ENCODE measurements at regions not wholly inside any gene's neighbourhood (a gene's known extent, or its start where the extent isn't known, plus 50 kb on each side); places are given as distances from the start of the nearest gene placed in this dataset.

DNA sequence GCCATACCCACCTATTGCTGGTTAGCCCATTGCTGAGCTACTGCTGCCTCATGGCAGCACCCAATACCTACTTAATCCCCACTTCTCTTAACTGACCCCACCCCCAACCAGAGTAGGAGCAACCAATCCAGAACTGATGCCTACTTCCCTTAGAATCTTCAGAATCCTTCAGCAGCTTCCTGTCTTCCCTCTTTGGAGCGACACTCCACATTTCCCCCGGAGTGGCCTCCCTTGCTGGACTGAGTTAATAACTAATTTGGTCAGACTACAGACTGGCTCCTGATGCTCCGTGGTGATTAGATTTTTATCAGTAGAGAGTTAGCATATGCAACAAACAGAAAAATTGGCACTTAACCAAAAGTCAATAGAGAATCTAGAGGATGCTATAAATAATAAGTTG, 51.2 kb upstream of the UBR2 start:
- Mint-ChIP-seq H3K9me3 (peaks cover 0 to 4% of the 10 kb centered on the region in 2 donors), H3K36me3 (no peaks in the 10 kb centered on the region), H3K27ac (no peak overlapping the region)
- DNase-seq (ENCODE audit: low spot score in 2 of 2): no peak
- ATAC-seq: no peak

DNA sequence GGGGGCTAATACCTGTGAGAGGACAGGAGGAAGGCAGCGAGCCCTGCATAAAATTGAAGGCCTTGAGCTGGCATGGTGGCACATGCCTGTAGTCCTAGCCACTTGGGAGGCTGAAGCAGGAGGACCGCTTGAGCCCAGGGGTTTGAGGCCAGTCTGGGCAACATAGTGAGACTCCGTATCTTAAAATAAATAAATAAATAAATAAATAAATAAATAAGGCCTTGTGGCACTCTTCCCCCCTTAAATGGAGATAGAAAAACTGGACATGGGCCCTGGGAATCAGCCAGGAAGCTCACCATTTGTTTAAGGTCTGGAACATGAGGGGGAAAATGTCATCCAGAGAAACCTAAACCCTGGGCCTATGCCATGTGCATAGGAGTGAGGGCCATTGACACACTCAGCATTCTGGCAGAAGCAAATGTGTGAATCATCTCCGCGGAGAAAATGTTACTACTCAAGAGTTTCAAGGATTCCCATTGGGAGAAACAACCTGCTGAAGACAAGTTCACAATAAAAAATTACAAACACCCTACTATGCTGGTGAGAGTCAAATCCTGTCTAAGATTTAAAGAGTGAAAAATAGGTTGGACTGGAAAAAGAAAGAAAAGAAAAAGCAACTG, 51.9 kb upstream of the UBR2 start:
- ATAC-seq (no peak), DNase-seq (ENCODE audit: low spot score in 2 of 2) (no peak)
- Mint-ChIP-seq H3K36me3 (no peaks in the 10 kb centered on the region), H3K9me3 (peaks cover 0 to 4% of the 10 kb centered on the region in 2 donors), H3K27ac (no peak overlapping the region)

GRCh38 chr6:42510795-42511194, 53.0 kb upstream of the UBR2 start:
- no peaks in the 10 kb centered on the region for H3K36me3 Mint-ChIP-seq
- H3K27ac Mint-ChIP-seq: no peak overlapping the region

GRCh38 chr6:42509765-42510164, 54.1 kb upstream of the UBR2 start:
- Mint-ChIP-seq H3K27ac (no peak overlapping the region), H3K36me3 (no peaks in the 10 kb centered on the region), H3K9me3 (peaks cover 0 to 2% of the 10 kb centered on the region in 2 donors)
- ATAC-seq (peak; percentile 41 to 89), DNase-seq (ENCODE audit: low spot score in 2 of 2) (no peak)

More at GRCh38 chr6:42510795-42511194, 53.0 kb upstream of the UBR2 start:
- H3K9me3 Mint-ChIP-seq: peaks cover 0 to 4% of the 10 kb centered on the region in 2 donors
- no peak for ATAC-seq
- DNase-seq (ENCODE audit: low spot score in 2 of 2): no peak

DNA sequence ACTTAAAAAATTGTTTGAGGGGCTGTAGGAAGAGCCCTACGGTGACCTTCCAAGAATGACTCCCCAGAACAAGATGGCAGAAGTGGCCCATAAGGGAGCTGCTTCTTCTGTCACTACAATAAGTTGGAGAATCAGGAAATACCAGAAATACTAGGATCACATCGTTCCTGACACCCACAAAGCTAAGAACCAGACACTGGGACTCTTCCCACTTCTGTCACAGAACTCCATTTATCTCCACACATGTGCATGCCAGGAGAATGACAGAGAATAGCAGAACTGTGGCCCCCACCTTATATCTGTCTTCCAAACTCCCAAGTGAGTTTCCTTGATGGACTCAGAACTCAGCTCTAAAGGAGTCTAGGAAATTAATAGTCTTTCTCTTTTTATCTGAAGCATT, 54.6 kb upstream of the UBR2 start:
- ATAC-seq (no peak), DNase-seq (ENCODE audit: low spot score in 2 of 2) (no peak)
- Mint-ChIP-seq H3K9me3 (no peaks in the 10 kb centered on the region), H3K36me3 (no peaks in the 10 kb centered on the region), H3K27ac (no peak overlapping the region)

GRCh38 chr6:42507901-42508300, 55.9 kb upstream of the UBR2 start:
- ATAC-seq (no peak), DNase-seq (ENCODE audit: low spot score in 2 of 2) (no peak)
- Mint-ChIP-seq H3K36me3 (no peaks in the 10 kb centered on the region), H3K9me3 (peaks cover 0 to 1% of the 10 kb centered on the region in 2 donors), H3K27ac (no peak overlapping the region)

DNA sequence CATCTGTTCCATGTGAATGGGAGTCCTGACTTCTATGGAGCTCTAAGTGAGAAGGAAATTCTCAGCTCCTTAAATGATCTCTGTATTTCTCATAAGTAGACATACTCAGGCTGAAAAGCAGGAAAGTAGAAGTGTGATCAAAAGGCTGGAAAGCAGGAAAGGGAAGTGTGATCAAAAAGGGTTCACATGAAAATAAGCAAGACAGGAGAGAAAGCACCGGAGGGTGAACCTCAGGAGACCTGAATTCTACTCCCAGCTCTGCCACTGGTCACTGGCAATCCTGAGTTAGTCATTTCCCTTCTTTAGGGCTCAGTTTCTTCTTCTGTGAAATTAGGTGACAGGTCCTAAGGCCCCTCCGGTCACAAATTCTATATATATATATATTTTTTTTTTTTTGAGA, 55.5 kb upstream of the TRERF1 start:
- peaks cover 0 to 5% of the 10 kb centered on the region in 2 donors for H3K9me3 Mint-ChIP-seq
- no peaks in the 10 kb centered on the region for H3K36me3 Mint-ChIP-seq
- no peak for ATAC-seq
- no peak for DNase-seq (ENCODE audit: low spot score in 2 of 2)
- no peak overlapping the region for H3K27ac Mint-ChIP-seq

DNA sequence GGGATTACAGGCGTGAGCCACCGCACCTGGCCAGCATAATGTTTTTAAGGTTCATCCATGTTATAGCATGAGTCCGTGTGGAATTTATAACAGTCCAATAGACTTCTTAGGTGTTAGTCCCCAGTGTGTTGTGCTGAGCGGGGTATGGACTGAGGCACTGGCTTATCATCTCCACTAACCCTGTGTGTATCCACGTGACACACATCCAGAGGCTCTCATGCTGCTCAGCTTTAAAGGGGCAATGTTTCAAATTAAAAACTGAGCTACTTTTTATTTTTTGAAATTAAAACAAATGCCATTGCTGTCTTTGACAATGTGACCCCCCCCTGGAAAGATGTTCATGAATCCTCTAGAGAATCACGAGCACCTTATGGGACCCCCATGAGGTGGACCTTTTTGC, 54.3 kb upstream of the TRERF1 start:
- ATAC-seq (no peak), DNase-seq (ENCODE audit: low spot score in 2 of 2) (no peak)
- Mint-ChIP-seq H3K36me3 (no peaks in the 10 kb centered on the region), H3K27ac (no peak overlapping the region), H3K9me3 (peaks cover 0 to 8% of the 10 kb centered on the region in 2 donors)

DNA sequence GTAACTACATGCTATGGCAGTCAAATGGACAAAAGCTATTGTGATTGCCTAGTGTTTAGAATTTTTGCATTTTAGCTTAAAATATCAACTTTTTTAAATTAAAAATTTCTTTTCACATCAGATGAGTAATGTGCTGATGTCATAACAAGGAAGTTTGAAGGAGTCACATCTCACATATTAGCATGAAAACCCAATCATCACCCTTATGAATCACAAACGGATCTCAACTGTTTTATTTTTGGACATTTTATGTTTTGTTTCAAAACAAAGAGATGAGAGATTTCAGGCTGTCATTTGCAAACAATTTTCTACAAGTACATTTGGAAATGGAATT, 53.6 kb upstream of the TRERF1 start:
- Mint-ChIP-seq H3K27ac (no peak overlapping the region), H3K9me3 (peaks cover 0 to 8% of the 10 kb centered on the region in 2 donors), H3K36me3 (no peaks in the 10 kb centered on the region)
- peak; percentile 46 to 49 for ATAC-seq
- no peak for DNase-seq (ENCODE audit: low spot score in 2 of 2)

- no peak for DNase-seq (ENCODE audit: low spot score in 2 of 2)
- Mint-ChIP-seq H3K36me3 (no peaks in the 10 kb centered on the region), H3K9me3 (peaks cover 0 to 8% of the 10 kb centered on the region in 2 donors), H3K27ac (no peak overlapping the region)
- no peak for ATAC-seq
These were observed 52.2 kb upstream of the TRERF1 start for GRCh38 chr6:42503894-42504293.

DNA sequence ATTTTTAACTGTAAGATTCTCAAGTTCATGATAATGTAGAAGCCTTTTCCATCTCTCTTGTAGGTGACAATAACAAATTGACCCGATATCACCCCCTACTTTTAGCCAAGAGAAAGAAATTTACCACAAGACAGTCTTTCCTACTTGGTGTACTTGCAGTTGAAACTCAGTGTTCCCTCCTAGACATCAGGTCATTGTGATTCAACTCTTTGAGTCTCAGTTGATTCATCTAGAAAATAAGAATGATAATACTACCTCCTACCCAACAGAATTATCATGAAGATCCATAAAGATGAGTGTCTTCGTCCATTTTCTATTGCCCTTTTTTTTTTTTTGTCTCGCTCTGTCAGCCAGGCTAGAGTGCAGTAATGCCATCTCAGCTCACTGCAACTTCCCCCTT, 51.3 kb upstream of the TRERF1 start:
- DNase-seq (ENCODE audit: low spot score in 2 of 2) (no peak), ATAC-seq (peak; percentile 41 to 69)
- H3K9me3 Mint-ChIP-seq: peaks cover 0 to 13% of the 10 kb centered on the region in 2 donors
- H3K27ac Mint-ChIP-seq: no peak overlapping the region
- H3K36me3 Mint-ChIP-seq: no peaks in the 10 kb centered on the region

- DNase-seq (ENCODE audit: low spot score in 2 of 2) (no peak), ATAC-seq (peak; percentile 59 to 73)
- H3K27ac Mint-ChIP-seq: no peak overlapping the region
- H3K9me3 Mint-ChIP-seq: peaks cover 0 to 18% of the 10 kb centered on the region in 2 donors
- H3K36me3 Mint-ChIP-seq: no peaks in the 10 kb centered on the region
These were observed 50.4 kb upstream of the TRERF1 start for GRCh38 chr6:42502127-42502526.

All from activated naive CD4-positive, alpha-beta T cell treated with anti-CD3 and anti-CD28 coated beads, Interleukin-2, amount 50 U/mL, for 72 hours (primary cell).